Amniotic stem cell (primary cell): ENCODE measurements at regions not wholly inside any gene's neighbourhood (a gene's known extent, or its start where the extent isn't known, plus 50 kb on each side); places are given as distances from the start of the nearest gene placed in this dataset.
"Not testable (repeated sequence)": the region's sequence is repeated elsewhere in the genome, so short reads cannot be mapped to it uniquely, and the experiment has no call there.

Source experiments
- DNase-seq: peaks from one replicate; lab custom pipeline; 2025; lab: John Stamatoyannopoulos, UW

DNA sequence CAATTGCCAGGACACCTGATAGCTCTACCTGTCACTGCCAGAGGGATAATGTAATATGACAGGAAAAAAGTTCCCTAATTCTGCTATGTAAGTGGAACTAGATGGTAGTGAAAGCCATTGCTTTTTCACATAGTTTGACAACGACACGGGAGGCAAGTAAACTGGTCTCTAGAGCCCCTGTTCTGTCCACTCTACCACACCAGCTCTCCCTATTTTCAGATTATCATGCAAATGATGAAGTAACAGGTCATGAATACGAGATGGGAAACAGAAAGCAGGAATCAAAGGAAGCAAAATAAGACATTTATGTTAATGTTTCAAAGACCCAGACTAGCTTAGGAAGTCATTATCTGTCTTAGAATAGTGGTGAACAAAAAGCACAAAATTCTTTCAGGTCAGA, 56.2 kb downstream of the TAF11L14 start:
- DNase-seq = no peak

DNA sequence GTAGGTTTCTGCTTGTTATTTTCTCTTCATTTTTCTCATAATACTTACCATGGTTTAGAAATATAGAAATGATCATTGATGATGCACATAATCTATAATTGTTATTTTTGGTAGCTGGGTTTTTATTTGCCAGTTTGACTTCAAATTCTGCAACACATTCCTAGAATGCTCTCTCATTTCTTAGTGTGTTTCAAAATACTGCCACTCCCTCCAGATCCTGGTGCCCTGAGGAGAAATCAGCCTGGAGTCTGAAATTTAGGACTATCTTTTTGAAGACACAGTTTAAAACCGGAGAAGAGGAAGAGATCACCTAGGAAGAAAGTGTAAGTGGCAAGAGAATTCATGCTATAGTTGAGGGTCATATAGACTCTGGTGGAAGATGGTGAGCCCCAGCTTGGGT, 57.5 kb downstream of the TAF11L14 start:
- DNase-seq = no peak

DNA sequence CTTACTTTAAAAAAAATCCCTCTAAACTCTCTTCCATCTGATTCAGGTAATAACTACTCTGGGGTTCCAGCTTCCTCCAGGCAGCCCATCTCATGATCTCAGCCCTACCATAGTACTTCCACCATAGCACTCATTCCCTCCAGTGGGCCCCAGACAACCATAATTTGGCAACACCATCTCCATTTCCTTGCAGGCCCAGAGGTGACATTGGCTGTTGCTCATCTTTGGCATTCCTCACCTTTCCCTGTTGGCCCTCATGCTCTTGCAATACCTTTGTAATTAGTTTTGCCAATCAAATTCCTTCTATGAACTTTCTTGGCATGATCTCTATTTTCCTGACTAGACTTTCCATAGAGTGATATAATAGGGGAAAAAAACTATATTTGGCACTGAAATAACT, 60.1 kb downstream of the TAF11L14 start:
- DNase-seq = no peak

DNA sequence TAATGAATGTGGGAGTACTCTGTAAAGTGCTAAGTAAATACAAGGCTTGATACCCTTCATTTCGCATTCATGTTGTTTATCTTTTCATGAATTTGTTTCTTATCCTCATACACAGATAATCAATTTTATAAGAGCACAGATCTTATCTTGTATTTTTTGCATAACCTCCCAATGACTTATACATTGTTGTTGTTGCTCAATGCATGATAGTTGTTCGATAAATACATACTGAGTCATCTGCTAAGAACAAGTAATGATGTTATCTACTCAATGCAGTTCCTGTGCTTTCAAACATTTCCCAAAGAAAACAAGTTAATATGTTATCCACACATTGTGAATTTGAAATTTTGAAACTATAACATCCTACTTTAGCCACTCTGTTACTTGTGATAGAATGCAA, 60.7 kb downstream of the TAF11L14 start:
- DNase-seq = no peak

DNA sequence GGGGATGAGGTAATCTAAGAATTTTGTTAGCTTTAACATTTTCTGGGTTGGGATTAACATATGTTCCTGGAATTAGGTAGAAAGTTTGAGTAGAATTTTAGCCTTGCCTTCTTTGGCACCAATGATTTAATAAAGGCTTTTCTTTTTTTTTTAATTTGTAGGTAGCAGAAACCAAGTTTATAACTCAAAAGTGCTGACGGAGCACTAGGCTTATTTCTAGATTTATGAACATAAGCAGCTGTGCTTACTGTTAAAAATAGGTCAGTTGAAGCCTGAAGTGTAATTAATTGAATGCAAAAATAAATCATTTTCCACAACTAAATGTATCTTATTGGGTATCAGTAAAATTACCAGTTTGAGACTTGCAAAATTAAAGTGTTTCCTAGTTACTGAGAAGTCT, 62.4 kb downstream of the TAF11L14 start:
- DNase-seq = no peak

DNA sequence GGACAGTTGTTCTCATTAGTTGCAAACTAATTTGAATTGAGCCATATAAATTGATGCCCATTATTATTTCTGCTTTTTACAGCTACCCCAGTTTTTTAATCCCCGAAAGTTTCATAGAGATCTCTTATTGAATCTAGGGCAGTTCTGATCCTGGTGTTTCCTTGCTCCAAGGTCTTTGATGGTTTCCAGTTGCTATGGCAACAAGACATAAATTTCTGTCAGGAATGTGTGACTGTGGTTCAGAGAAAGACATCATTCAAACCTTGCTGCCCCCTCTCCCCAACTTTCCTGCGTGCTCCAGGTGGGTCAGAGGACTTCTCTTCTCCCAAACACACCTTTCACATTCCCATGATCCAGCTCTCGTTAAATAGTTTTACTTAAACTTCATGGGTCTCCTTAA, 63.4 kb downstream of the TAF11L14 start:
- DNase-seq = no peak

DNA sequence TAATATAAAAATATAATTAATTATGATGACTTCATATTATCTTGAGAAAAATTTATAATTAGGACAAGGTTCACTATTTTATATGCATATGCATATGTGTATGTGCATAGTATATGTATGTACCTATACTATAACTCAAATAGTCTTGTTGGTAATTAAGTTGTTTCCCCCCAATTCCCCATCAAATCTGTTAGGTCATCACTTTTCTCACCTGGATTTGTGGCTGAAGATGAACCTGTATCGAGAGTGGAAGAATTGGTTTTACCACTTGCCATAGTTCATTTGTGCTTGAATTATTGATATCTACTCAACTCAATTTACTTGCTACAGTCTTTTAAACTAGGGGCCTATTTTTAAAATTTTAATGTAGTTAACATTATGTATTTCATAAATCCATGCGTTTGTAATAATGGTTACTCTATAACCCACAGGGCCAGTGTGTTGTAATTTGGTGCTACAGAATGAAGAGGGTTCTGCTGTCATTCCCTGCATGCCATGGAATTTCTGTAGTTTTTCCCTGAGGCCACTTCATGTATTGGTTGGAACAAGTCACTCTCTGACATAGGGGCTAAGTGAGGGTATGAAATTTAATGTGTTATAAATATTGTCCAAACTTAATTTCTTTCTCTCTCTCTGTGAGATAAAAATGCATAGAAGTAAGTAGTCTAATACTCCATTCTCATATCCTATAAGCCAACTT, 74.9 kb downstream of the TAF11L14 start:
- no peak for DNase-seq

DNA sequence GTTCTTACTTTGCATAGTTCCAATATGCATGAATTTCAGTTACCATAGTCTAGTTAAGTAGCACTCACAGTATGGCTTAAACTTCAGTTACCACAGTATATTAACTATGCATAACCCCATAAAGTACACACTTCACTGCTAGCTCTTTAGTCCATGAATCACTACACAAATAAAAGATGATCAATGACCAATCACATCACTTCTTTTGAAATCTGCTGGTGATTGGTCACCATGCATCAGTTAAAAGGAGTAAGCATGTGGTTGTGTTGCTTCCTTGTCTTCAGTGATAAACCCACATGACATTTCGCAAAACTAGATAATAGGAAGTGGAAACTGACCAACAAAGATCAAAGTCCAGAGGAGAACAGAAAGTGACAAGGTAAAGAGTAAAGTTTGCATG, 79.0 kb downstream of the TAF11L14 start:
- no peak for DNase-seq

DNA sequence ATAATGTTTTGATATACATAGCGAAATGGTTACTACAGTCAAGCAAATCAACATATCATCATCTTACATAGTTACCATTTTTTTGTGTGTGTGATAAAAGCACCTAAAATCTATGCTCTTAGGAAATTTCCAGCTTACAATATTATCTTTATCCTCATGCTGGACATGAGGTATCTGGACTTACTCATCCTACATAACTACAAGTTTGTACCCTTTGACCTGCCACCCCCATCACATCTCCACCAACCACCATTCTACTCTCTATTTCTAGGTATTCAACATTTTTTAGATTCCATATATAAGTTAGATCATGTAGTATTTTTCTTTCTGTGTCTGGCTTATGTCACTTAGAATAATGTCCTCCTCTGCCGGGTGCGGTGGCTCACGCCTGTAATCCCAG, 79.9 kb downstream of the TAF11L14 start:
- DNase-seq = no peak

DNA sequence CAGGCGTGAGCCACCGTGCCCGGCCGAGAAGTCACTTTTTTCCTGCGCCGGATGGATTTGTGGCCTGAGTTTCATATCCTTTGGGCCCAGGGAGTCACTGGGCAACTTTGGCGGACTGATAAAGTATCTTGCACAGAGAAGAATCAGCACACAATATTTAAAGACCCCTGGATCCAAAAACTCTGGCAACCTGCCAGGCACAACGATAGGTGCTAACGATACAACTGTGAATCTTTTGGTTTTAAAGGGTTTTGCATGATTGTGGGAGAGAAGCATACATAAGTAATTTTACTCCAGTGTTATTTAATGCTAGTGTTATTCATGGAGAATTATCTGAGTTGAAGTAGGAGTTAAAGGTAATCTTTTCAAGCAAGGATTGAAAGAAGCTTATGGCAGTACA, 85.3 kb downstream of the TAF11L14 start:
- no peak for DNase-seq

DNA sequence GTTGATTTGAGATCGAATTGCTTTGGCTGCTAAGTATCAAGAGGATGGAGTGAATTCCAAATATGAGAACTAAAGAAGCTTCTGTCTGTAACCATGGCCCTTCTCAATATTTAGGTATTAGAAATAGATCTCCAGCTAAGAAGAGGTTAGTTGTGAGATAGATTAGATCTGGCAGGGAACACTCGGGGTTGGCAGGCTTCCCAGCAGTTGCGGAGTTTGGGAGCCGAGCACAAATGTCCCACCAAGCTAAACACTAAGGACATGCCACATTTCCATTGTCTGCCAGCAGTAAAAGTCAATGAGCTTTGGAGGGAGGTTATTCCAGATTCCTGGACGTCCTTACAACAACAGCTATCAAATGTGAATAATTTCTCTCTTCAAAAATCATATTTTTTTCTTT, 85.8 kb downstream of the TAF11L14 start:
- no peak for DNase-seq

DNA sequence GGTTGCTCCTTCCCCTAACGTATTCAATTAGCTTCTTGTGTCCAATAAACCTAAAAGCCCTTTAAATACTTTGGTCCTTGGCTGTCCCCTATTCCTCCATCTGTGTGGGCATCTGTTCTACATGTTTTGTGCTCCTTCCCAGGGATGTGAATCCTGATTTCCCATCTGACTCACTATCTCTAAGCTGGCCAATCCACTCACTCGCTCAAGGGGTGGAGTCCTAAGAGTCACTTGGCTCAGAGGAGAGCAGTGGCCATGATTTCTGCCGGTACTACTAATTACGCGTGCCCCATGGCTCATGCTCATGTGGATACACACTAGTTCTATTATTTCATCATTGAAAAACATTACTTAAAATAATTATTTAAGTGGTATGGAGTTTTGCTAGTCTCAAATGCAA, 89.6 kb downstream of the TAF11L14 start:
- no peak for DNase-seq

DNA sequence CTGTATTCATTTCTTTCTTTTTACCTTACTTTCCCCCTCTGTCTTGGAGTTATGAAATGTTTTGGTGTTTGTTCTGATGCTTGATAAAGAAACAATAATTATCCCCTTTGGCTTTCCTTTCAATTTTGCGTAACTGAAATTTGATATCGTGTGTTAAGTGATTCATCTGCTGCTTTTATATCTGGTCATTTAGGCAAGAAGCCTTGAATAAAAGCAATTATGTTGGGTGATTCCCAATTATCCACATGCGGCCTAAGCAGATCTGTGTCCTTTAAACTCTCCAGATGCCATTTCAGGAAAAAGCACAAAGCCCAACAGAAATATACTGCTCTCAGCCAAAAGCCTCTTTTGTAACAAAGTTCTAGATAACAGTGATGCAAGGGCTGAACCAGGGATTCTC, 92.8 kb downstream of the TAF11L14 start:
- no peak for DNase-seq

DNA sequence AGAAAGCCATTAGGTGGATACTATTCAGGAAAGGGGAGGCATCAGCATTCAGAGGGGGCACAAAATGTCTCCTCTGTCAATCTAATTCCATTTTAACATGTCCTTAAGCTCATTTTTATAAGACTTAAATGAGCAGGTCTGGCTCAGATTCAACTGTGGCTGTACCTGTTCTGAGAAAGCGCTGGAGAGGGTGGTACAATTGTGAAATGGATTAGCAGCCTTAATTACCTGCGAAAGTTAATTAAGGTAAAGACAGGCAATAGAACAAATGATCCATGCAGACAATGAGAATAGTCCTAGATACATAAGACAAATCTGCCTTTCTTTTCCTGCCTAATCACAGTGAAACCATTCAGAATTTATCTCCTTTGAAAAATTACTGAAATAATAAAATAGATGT, 96.2 kb downstream of the TAF11L14 start:
- no peak for DNase-seq

DNA sequence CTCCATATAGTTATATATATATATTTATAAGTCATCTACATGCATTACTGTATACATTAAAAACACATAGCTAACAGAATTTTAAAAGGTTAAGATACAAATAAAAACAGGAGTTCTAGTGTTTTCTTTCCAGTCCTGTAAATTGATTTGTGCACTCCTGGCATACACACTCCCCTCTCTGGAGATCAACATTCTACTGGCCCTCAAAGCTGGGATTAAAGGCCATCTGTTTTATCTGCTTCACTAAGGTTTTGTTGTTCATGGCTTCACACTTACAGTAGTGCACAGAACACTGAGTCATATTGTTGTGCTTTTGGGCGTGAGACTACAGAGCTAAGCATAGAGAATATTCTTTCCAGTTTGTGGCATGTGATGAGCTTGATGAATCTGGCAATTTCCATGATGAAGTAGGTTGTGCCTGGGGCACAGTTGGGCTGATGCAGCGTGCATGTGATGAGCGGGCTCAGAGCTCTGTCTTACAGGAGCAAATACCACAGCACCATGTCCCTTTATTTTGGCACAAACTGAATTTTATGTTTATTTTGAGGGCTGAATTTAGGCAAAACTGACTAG, 98.2 kb downstream of the TAF11L14 start:
- DNase-seq = no peak

DNA sequence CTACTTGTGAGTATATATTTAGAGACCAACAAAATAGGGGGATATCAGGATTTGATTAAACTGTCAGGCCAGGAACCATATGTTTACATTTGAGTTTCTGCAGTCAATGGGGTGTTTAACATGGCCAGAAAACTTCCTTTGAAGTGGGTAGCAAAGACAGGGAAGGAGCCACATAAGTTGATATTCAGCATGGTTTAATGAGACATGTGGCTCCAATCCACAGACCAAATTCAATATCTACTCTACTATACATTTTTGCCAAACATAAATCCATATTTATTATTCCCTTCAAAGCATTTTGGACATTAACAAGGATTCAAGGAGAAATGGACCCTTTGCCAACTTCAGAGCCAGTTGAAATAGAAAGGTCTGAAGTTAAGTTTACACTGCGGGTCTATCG, 99.8 kb downstream of the TAF11L14 start:
- DNase-seq = no peak

DNA sequence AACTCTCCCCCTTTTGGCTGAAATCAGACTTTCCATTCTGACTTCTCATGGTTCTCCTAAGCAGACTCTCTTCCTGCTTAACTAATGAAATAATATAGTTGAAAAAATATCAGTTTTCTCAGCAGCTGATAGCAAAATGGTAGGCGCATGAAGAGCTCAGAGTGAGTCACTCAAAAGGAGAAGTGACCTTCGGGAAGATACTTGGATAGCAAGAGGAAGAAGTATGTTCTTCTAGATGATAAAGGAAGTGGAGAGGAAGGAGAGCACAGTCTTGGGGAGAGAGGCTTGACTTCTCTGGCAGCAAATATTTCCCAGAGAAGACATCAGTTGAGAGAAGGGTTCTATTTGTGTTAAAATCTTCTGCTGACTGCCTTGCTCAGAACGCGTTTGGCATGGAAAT, 101.5 kb downstream of the TAF11L14 start:
- no peak for DNase-seq

DNA sequence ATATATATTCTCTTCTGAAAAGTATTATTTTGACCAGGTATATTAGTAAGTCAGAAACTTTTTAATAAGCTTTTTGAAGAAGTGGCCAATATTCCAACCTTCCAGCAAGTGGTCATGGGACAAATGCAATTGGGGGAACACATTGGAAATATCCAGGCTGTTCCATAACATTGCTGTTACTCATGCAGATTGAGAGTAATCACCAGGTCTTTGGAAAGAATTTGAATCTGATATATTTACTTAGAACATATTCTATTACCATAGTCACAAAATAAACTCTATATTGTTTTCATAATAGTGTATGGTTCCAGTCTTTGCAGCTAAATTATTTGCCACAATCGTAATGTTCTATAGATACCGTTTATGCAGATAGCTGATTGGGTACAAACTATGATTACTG, 102.8 kb downstream of the TAF11L14 start:
- DNase-seq = peak; percentile 39

DNA sequence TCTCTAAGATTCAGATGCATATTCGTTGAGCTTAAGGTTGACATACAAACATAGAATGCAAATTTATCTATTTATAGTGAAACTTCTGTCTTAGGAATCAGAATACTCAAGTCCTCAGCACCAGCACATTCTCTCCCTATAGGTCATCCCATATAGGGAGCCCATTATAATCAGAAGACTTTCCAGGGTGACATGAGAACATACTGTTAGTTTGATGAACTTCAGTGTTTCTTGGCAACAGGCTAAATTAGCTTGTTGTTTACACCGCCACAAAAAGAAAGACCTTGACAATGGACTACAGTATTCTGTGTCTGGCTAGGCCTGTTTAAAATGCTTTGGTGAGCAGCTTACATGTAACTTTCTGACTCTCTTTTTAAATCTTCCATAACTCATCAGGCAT, 104.2 kb downstream of the TAF11L14 start:
- DNase-seq = no peak

DNA sequence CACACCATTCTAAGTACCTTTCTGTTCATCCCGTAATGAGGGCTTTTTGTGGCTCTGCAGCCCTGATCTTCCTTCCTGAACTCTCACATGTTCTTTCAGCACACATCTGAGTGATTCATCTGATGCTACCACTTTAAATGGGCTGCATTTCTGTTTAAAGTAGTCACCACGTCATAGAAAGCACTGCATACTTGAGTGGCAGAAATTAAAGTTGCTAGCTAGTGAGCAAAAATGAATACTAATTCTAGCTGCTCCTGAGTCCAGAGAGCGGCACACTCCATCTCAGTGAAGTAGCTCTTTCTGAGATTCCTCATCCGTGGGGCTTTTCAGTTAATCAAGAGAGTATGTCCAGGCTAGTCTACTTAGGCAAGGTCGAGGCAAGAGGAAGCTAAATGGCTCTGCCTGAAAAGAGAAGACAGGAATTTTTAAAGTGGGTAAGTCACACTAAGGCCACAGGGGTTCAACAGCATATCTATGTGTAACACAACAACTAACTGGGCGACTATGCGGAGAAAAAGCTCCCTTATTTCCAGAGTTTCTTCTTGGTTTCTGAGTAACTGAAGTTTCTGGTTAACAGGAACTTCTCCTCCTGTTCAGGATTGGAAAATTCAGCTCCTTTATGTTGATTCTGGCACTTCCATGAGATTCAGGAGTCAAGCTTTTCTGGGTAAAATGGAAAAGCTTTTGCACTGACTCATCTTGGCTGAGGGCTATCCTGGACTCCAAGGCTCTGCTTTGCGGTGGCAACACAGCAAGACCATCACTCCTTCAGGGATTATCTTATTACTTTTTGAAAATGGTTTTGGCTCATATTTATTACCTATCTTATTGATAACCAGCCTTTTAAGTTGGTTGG, 109.5 kb downstream of the TAF11L14 start:
- DNase-seq = peak; percentile 79

DNA sequence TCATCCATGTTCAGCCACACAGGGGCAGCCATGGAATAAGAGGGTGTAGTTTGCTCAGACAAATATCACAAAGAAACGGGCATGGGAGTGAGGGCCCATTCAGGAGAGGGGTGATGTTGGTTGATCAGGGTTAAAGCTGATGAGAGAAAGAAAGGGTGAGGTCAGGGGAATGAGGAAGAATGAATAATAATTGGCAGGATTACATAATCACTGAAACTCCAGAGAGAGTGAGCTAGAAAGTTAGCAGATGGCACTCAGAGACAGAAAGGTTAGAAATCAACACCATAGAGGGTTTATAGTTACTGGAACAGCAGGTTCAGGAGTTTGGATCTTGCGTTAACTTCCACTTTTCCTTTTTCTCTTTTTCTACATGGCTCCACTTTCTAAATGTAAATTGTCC, 113.9 kb downstream of the TAF11L14 start:
- no peak for DNase-seq

DNA sequence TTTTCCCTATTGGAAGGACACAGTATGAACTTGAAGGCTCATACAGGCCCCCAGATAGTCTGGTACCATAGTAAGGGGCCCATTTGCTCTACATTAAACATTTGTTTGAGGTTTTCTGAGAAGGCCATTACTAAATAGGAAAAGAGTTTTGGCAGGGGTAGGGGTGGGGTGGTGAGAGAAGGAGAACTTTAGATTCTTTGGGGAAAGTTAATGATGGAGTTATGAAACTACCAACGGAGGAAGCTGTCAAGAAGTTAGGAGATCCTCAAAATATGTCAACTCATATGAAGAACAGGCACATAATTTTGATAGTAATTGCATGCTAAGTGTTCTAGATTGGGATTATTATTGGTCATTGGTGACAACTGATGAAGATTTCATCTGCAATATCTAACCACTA, 114.7 kb downstream of the TAF11L14 start:
- DNase-seq = no peak

DNA sequence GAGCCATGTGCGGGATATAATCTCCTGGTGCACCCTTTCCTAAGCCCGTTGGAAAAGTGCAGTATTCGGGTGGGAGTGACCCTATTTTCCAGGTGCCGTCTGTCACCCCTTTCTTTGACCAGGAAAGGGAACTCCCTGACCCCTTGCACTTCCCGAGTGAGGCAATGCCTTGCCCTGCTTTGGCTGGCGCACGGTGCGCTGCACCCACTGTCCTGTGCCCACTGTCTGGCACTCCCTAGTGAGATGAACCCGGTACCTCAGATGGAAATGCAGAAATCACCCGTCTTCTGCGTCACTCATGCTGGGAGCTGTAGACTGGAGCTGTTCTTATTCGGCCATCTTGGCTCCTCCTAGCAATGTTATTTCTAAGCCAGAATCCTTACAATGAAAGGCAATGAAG, 121.1 kb downstream of the TAF11L14 start:
- not testable (repeated sequence) for DNase-seq
